Peyer's patch (tissue), 4 donors: ENCODE measurements at regions not wholly inside any gene's neighbourhood (a gene's known extent, or its start where the extent isn't known, plus 50 kb on each side); places are given as distances from the start of the nearest gene placed in this dataset.

Experiments
- POLR2A ChIP-seq, 2 donors: fragments of 450-650 bp; IDR thresholded peaks; one replicate each; pipeline ENCODE4 v1.5.1; 2017; ENCODE audit warnings: antibody characterized with exemption in 2 of 2, mild to moderate bottlenecking in 2 of 2, moderate library complexity in 2 of 2
- TF ChIP-seq, protein P1 (sequence below), 6 experiments: fragments of 450-650 bp in 4 of 6; fragments of 200-600 bp in 2 of 6; sonication (generic) in 1 of 6; IDR thresholded peaks; one replicate each; pipeline ENCODE4 v1.5.1; 2017 to 2019; ENCODE audit warnings: antibody characterized with exemption in 6 of 6, mild to moderate bottlenecking in 3 of 6, moderate library complexity in 1 of 6

DNA sequence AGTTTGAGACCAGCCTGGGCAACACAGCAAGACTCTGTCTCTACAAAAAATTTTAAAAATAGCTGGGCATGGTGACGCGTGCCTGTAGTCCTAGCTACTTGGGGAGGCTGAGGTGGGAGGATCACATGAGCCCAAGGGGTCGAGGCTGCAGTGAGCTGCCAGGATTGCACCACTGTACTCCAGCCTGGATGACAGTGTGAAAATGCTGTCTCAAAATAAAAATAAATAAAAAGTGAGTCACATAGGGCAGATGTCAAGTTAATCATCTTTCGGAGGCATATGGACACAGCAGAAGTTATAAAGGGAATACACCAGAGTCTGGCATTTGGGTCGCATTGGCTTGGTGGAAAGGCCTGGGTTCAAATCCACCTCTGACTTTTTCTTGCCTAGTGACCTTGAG, 92.7 kb downstream of the PHETA1 start:
- TF ChIP-seq, protein P1, sequence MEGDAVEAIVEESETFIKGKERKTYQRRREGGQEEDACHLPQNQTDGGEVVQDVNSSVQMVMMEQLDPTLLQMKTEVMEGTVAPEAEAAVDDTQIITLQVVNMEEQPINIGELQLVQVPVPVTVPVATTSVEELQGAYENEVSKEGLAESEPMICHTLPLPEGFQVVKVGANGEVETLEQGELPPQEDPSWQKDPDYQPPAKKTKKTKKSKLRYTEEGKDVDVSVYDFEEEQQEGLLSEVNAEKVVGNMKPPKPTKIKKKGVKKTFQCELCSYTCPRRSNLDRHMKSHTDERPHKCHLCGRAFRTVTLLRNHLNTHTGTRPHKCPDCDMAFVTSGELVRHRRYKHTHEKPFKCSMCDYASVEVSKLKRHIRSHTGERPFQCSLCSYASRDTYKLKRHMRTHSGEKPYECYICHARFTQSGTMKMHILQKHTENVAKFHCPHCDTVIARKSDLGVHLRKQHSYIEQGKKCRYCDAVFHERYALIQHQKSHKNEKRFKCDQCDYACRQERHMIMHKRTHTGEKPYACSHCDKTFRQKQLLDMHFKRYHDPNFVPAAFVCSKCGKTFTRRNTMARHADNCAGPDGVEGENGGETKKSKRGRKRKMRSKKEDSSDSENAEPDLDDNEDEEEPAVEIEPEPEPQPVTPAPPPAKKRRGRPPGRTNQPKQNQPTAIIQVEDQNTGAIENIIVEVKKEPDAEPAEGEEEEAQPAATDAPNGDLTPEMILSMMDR (IDR thresholded peaks at IDR 0.05) = no peak
- TF ChIP-seq POLR2A (IDR thresholded peaks at IDR 0.05) = no peak
